AG04450 (cell line): ENCODE measurements at regions not wholly inside any gene's neighbourhood (a gene's known extent, or its start where the extent isn't known, plus 50 kb on each side); places are given as distances from the start of the nearest gene placed in this dataset.

Source experiments
- CTCF ChIA-PET: fragments of 300-600, 350-600 bp; formaldehyde crosslinking; extraction: SDS; loops from one replicate; lab custom pipeline; 2022; ENCODE audit warnings: antibody characterized with exemption, inconsistent platforms; lab: Charles Lee
- POLR2A ChIA-PET: fragments of 350-600 bp; formaldehyde crosslinking; extraction: SDS; loops from one replicate; lab custom pipeline; 2021; ENCODE audit warnings: antibody characterized with exemption, inconsistent platforms; lab: Yijun Ruan, JAX
- DNase-seq: peaks from one replicate; pipeline ENCODE4 v3.0.0-alpha.2; 2011; ENCODE audit warnings: low read depth, low spot score
- H3K27ac ChIP-seq: one replicate; pipeline ENCODE4 v1.5.1; 2012; ENCODE audit warnings: low read depth, low read length, control low read depth
- H3K27me3 ChIP-seq: one replicate; pipeline ENCODE4 v1.6.0; 2012; ENCODE audit warnings: low read length; ENCODE audit not compliant: control insufficient read depth, insufficient read depth
- H3K4me3 ChIP-seq: 2 replicates; pipeline ENCODE4 v1.5.1; 2011; ENCODE audit warnings: mild to moderate bottlenecking, low read depth, low read length, control low read depth
- H3K9me3 ChIP-seq: 2 replicates; pipeline ENCODE4 v1.5.1; 2012; ENCODE audit warnings: low read length; ENCODE audit not compliant: control insufficient read depth, insufficient read depth
- TF ChIP-seq, protein P1 (sequence below): IDR thresholded peaks from 2 replicates; pipeline ENCODE4 v1.5.1; 2011; ENCODE audit warnings: low read depth, low read length, control low read depth, inconsistent platforms

DNA sequence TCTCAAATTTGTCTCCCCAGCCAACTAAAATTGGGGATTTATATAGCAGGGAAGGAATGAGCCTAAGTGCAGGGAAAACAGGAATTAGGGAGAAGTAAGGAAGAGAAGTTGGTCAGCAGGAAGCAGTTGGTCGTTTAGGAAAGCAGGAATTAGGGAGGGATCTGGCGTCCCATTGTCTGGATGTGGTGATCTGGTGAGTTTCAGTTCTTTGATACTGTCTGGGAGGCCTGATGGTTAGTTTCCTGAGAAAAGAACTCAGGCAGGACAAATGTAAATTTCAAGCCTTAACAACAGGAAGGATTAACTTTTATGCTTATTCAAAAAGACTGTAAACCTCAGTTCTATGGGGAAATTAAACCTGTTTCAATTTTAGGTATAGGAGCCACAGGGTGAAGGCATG, 116.2 kb upstream of the PRL start:
- H3K27me3 ChIP-seq = no peaks in the 10 kb centered on the region
- no peak overlapping the region for H3K27ac ChIP-seq
- ChIA-PET CTCF (no interaction called here), POLR2A (no interaction called here)
- no peak overlapping the region for H3K4me3 ChIP-seq
- DNase-seq = no peak
- TF ChIP-seq, protein P1, sequence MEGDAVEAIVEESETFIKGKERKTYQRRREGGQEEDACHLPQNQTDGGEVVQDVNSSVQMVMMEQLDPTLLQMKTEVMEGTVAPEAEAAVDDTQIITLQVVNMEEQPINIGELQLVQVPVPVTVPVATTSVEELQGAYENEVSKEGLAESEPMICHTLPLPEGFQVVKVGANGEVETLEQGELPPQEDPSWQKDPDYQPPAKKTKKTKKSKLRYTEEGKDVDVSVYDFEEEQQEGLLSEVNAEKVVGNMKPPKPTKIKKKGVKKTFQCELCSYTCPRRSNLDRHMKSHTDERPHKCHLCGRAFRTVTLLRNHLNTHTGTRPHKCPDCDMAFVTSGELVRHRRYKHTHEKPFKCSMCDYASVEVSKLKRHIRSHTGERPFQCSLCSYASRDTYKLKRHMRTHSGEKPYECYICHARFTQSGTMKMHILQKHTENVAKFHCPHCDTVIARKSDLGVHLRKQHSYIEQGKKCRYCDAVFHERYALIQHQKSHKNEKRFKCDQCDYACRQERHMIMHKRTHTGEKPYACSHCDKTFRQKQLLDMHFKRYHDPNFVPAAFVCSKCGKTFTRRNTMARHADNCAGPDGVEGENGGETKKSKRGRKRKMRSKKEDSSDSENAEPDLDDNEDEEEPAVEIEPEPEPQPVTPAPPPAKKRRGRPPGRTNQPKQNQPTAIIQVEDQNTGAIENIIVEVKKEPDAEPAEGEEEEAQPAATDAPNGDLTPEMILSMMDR = no peak
- H3K9me3 ChIP-seq = peaks cover 1% of the 10 kb centered on the region; the same call in 1 of the 2 replicates

- no peak overlapping the region for H3K4me3 ChIP-seq
- TF ChIP-seq, protein P1 = peak; percentile 20; the same call in 1 of the 2 replicates
- DNase-seq = no peak
Observed at GRCh38 chr6:22413681-22414311, 117.0 kb upstream of the PRL start.

GRCh38 chr6:22418714-22419113, 121.9 kb upstream of the PRL start:
- ChIA-PET CTCF (no interaction called here), POLR2A (no interaction called here)
- TF ChIP-seq, protein P1 = no peak
- DNase-seq = no peak
- peaks cover 8% of the 10 kb centered on the region for H3K9me3 ChIP-seq
- H3K4me3 ChIP-seq = no peak overlapping the region
- no peaks in the 10 kb centered on the region for H3K27me3 ChIP-seq
- no peak overlapping the region for H3K27ac ChIP-seq

More at GRCh38 chr6:22413681-22414311, 117.0 kb upstream of the PRL start:
- POLR2A ChIA-PET = no interaction called here
- Histone ChIP-seq H3K9me3 (peaks cover 4% of the 10 kb centered on the region; the same call in 1 of the 2 replicates), H3K27ac (no peak overlapping the region), H3K27me3 (no peaks in the 10 kb centered on the region)
- CTCF ChIA-PET = no interaction called here

- no peak for DNase-seq
- TF ChIP-seq, protein P1 = no peak
- no peak overlapping the region for H3K27ac ChIP-seq
Observed at GRCh38 chr6:22421198-22421597, 124.4 kb upstream of the PRL start.

DNA sequence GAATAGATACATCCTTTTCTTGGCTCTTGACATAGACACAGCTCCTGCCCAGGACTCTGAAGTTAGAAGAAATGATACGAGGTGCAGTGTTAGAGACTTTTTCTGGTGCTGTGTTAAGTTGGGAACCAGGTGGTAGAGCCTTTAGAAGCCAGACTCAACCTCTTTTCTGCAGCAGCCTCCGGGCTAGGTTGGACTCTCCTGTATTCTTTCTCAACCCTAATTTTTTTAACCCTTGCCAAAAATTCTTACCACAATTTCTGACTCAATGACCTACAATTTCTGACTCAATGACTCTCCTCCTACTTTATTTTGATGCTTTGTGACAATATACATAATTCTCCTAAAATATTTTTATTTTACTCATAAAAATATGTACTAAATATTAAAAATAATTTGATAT, 127.4 kb upstream of the PRL start:
- ChIA-PET CTCF (no interaction called here), POLR2A (no interaction called here)
- TF ChIP-seq, protein P1 = no peak
- Histone ChIP-seq H3K4me3 (no peak overlapping the region), H3K27me3 (no peaks in the 10 kb centered on the region), H3K27ac (no peak overlapping the region), H3K9me3 (peaks cover 4% of the 10 kb centered on the region; the same call in 1 of the 2 replicates)
- no peak for DNase-seq

More at GRCh38 chr6:22421198-22421597, 124.4 kb upstream of the PRL start:
- Histone ChIP-seq H3K4me3 (no peak overlapping the region), H3K27me3 (no peaks in the 10 kb centered on the region), H3K9me3 (peaks cover 8% of the 10 kb centered on the region)
- ChIA-PET POLR2A (no interaction called here), CTCF (no interaction called here)
